T-helper 1 cell (primary cell): ENCODE measurements at regions not wholly inside any gene's neighbourhood (a gene's known extent, or its start where the extent isn't known, plus 50 kb on each side); places are given as distances from the start of the nearest gene placed in this dataset.
"Not testable (repeated sequence)": the region's sequence is repeated elsewhere in the genome, so short reads cannot be mapped to it uniquely, and the experiment has no call there.

Experiments
- DNase-seq, 5 donors: peaks; one replicate each; pipeline ENCODE4 v3.0.0-alpha.2; 2012 to 2020

DNA sequence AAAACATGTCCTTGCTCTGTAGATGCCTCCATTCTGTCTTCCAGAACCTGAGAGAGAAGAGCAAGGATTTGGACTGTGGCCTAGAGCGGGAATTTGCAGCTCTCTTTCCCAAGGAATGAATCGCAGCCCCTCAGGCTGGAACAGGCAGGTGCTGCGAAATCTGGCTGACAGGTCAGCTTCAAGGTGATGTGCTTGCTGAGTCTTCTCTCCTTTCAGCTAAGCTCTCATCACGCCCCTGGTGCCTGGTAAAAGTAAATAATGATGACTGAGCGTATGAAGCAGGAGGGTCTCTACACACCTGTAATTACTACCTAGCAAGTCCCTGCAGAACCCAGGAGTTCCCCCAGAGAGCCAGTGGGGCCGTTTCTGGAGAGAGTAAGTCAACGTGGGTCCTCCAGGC is 204.3 kb upstream of the IRF2BP2 start:
- not testable (repeated sequence) for DNase-seq

DNA sequence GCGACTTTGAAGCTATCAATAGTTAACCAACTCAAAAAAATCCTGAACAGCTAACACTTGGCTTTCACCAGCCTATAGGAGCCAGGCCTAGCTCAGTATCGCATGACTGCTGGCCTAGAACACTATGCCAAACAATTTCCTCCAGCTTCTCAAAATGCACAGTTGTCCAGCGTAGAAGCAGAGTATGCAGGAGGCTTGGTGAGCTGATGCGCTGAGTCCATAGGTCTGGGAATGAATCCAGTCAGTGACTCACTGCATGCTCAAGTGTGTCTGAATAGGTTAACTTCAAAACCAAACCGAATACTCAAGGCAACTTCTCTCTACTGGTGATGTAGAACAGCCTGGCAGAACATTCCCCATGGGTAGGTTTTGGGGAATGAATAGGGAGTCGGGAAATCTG is 201.8 kb upstream of the IRF2BP2 start:
- not testable (repeated sequence) for DNase-seq

DNA sequence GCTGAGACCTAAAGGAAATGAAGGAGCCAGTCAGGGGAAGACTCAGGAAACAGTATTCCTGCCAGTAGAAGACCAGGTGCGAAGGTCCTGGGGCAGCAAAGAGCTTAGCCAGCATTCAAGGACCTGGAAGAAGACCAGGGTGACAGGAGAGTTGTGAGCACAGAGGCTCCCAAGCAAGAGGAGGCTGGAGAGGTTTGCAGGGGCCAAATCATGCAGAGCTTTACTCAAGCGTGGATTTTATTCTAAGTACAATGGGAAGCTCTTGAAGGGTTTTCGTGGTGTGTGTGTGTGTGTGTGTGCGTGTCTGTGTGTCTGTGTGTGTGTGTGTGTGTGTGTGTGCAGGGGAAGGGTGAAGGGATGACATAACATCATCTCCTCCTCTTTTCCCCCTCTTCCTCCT is 200.7 kb upstream of the IRF2BP2 start:
- DNase-seq, result not testable (repeated sequence)

DNA sequence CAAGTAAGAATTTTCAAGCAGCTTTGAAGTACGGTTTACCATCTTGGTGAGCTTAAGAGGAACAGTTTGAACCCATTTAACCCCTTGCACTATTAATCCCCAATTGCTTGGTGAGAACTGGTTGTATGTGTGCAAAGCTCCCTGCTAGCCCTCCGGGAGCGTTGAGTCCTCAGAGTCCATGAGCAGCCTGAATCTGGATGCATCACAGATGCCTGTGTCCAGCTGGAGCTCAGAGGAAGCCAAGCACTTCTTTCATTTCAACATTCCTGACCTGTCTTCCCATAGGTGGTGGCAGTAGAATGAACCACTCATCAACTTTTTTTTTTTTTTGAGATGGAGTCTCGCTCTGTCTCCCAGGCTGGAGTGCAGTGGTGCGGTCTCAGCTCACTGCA is 199.9 kb upstream of the IRF2BP2 start:
- not testable (repeated sequence) for DNase-seq

DNA sequence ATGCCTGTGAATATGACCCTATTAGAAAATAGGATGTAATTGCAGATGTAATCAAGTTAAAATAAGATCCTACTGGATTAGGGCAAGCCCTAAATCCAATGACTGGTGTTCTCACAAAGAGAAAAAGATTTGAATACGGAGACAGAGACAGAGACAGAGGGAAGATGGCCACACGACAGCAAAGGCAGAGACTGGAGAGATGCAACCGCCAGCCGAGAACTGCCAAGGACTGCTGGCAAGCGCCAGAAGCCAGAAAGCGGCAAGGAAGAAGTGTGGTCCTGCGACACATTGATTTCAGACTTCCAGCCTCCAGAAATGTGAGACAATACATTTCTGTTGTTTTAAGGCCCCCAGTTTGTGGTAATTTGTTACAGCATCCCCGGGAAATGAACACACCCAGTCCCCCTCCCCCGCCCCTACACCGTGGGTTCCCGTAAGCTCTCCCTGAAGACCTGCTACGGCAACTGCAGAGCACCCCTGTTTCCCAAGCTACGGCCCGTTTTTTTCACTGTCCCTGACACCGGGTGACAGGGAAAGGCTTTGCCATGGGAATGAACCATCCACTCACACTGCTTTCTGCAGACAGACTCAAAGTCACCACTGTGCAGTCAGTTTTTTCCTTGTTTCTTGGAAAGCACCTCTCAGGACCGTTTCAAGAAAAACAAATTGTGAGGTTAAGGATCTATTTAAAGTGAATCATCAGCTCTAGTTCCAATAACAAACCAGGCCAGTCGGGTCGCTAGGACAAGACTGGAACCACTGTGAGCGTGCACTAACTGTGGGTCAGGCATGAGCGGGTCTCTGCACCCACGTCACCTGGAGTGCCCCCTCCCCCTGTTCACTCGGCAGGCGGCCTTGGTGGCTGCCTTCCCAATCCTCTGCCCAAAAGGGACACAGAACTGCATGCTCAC is 199.2 kb upstream of the IRF2BP2 start:
- not testable (repeated sequence) for DNase-seq

DNA sequence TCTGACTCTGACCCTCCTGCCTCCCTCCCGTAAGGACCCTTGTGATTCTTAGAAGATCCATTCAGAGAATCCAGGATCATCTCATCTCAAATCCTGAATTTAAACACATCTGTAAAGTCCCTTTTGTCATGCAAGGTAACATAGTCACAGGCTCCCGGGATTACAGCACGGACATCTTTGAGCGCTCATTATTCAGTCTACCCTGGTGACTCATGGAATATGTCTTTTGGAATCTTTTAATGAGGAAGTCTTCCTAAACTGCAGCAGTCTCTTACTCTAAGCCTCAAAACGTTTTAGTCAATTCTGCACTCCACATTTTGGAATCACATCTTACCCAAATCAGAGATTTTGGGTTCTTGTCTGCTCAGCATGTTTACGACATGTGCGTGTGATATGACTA is 198.5 kb upstream of the IRF2BP2 start:
- not testable (repeated sequence) for DNase-seq

DNA sequence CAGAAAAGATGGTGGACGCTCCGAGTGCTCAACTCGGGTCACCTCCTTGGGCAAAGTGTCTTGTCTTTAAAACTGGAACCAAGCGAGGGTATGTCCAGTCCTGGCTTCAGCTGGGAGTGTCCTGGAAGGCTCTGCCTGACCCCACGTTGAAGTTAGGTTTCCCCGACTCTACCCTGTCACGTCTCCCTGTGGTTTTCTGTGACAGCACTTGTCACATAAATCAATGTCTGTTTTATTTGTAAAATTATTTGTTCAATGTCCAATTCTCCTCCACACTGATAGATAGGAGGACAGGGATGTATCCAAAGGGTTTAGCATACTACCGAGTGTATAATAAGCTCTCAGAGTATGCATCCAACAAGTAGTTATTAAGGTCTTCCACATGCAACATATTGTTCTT is 197.7 kb upstream of the IRF2BP2 start:
- DNase-seq, result not testable (repeated sequence)

DNA sequence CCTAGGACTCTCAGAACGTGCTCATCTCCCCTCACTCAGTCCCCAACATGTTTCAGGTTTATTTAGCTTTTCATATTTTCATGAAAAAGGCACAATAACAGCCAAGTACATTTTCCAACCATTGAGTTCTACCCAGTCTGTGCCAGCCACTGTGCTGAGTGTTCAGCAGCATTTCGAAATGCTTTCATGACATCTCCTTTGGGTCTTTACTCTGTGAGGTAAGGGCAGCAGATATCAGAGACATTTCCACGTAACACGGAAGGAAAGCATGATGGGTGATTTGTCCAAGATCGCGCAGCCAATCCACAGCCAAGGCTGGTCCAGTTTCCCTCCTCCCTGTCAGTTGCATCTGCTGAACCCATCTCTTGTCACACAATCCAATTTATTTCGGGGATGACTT is 192.6 kb upstream of the IRF2BP2 start:
- DNase-seq, result not testable (repeated sequence)

DNA sequence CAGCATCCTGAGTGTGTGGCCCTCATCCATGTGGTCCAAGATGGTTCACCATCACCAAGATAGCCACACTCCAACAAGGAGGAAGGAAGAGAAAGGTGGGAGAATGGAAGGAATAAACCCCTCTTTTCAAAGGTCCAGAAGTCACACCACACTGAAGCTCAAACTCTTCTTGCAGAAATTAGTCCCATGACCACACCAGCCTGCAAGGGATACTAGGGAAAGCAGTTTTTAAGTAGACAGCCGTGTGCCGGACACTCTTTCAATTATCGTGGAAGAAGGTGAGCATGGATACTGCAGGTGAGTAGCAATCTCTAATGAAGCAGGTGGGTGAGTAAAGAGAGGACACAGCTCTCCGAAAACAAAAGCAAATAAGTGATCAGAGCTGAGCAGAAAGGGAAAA is 191.7 kb upstream of the IRF2BP2 start:
- DNase-seq, result not testable (repeated sequence)

DNA sequence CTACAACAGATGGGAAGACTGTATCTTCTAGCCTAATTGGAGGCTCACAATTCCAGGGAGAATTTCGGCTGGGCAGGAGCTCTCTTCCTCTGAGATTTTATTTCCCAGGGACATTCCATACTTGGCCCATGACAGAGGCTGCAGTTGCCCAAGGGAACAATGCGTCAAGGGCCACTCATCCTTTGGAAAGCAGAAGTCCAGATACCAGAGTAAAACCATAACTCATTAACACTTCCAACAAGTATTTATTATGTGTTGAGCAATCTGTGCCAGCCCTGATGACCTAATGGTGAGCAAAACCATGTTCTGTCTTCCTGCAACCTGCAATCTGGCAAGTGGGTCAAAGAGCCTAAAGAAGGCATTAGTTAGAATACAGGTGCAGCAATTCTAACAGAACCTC is 191.2 kb upstream of the IRF2BP2 start:
- not testable (repeated sequence) for DNase-seq

DNA sequence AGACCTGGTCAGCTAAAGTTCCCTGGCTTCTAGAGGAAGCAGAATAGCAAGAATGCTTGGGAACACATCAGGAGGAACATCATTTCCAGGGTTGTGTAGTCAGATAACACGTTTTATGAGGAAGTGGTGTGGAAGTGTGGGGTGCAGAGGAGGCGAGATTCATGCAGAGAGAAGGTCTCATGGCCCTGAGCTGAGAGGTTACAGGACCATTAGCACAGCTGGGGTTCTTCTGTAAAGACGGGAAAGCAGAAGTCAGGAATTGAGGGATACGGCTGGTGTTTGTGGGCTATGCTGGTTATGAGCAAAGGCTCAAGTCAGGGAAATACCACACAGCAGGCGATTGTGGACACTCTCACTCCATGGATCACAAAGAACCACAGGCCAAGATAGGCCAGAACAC is 190.6 kb upstream of the IRF2BP2 start:
- not testable (repeated sequence) for DNase-seq

DNA sequence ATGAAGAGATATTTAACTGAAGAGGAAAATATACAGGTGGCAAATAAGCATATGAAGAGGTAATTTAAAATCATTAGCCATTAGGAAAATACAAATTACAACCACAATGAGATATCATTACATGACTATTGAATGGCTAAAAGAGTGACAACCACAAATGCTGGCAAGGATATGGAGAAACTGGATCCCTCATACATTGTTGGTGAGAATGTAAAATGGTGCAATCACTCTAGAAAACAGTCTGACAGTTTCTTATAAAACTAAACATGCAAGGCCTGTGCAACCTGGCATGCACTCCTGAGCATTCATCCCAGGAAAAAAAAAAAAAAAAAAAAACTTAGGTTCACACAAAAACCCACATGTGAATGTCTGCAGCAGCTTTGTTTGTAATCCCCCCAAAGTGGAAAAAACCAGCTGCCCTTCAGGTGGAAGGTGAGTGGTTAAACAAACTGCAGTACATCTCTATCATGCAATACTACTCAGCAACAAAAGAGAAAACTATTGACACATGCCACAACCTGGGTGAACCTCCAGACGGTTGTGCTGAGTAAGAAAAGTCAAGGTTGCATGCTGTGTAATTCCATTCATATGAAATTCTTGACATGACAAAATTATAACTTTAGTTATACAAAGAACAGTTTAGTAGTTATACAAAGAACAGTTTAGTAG is 189.2 kb upstream of the IRF2BP2 start:
- DNase-seq, result not testable (repeated sequence)

DNA sequence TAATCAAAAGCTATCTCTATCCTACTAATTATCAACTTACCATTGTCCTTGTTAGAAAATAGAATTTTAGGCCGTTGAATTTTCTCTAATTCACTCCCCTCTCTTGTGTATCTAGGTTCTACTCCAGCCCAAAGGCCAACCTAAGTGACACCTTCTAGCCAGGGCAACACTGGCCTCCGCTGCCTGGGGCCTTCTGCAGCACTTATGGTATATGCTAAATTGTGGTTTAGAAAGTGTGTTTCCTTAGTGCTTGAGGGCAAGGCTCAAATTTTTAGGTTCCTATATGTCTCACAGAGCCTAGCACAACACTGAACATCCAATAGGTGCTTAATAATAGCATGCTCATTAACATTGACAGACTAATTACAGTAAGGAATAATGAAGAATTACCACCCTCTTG is 187.2 kb upstream of the IRF2BP2 start:
- DNase-seq, result not testable (repeated sequence)

DNA sequence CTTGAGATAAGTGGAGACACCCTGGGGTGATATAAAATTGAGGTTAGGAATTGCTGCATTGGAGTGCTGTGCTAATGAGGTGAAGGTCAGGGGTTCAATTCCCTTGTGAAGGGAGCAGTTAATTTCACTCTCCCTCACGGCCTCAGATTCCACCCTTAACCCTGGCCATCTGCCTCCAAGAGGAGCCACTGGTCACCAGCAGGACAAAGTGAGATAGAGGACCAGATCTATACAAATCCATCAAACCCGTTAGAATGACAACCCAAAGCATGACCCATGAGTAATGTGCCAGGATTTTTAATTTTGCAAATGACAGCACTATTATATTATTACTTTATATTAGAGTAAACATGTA is 186.4 kb upstream of the IRF2BP2 start:
- DNase-seq, result not testable (repeated sequence)

DNA sequence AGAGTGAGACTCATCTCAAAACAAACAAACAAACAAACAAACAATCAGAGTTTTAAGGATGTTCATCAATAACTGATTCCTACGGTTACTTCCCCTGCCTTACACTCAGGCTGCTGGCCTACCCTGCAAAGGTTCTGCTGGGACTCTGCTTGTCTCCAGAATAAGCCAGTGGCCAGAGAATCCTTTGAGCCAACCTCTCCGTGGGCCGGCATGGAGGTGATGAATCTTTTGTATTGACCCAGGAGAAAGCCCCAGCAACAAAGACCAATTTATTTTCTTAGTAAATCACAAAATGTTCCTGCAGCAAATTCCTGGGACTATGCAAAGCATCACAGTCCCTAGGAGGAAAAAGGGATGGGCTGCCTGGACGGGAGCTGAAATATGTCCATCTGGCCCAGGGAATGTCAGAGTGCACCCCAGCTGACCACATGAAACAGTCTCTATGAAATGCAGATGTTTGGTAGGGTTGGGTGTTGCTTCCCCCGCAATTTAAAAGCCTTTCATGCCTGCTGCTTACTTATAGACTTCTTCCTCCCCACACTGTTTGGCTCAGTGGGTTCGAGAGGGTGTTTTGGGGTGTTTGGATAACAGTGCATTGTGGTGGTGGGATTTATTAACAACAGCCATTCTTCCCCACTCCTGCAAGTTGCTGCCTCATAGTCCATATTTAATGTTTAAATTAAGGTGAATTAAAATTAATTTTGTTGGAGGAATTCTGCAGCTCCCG is 185.9 kb upstream of the IRF2BP2 start:
- not testable (repeated sequence) for DNase-seq

DNA sequence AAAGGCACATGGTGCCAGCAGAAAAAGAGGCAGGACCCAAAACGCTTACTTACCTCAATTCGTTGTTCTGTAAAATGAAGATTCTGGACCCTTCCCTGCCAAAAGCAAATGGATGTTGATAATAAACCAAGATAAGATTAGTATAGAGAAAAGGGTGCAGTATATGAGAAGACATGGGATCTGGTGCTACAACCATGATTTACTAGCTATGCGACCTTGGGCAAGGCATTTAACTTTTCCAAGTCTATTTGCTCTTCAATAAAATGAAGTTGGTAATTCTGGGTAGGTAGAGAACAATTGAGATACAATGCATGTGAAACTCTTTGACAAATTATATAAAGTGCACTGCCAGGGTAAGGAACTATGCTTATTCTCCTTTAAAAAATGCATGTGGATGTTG is 185.0 kb upstream of the IRF2BP2 start:
- DNase-seq, result not testable (repeated sequence)

DNA sequence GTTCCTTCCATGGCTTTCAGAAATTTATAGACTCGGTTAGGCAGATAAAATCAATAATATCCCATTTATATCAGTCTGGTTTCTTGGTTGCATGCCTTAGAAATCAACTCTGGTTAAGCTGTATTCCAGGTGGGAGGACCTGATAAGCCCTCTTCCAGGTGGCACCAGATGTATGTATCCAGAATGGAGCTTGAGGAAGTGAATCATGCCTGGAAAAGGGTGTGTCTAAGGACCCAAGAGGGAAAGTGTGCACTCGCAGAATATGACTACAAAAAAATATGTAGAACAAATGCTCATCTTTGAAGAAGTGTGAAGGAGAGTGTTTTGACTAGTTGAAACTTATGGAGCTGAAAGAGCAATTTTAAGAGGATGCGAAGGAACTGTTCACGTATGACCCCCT is 184.5 kb upstream of the IRF2BP2 start:
- DNase-seq, result not testable (repeated sequence)

DNA sequence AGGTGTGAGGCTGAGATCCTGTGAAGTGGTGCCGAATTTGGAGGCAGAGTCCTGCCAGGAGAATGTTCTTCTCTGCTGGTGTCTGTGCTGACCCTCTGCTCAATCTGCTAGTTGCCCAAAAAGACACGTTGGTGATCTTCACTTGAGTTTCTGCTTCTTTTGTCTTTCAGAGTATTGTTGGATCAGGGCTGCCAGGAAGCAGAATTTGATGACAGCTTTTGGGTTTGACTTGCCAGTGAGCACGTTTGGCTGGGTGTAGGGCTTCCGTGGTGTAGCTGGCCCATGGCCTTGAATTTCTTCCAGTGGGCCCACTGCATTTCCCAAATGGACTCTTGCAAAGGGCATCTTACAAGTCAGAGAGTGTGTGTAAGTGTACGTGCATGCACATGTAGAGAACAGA is 183.9 kb upstream of the IRF2BP2 start:
- not testable (repeated sequence) for DNase-seq

DNA sequence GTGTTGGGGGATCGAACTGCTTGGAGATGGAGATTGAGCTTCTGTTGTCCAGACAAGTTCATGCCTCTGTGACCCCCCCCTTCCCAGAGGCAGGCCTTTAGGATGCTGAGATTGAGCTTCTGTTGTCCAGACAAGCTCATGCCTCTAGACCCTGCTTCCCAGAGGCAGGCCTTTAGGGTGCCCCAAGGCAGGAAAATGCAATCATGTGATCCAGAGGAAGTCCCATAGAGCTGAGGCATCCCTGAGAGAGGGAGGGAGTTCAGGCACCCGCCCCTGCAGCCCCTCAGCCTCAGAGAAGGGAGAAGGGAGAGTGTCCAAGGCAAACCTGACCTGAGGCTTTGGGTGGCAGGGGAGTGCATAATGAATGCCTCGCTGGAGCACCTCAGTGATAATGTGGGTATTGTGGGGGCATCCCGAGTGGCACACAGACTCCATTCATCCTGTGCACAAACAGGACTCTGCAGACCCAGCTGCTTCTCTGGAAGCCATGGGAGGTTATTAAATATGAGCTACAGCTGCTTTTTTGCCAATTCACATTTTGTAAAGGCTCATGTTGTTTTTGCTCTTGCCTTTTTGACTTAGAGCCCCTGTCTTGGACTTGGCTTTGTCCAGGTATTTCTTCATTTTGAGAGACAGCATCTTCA is 182.4 kb upstream of the IRF2BP2 start:
- not testable (repeated sequence) for DNase-seq

DNA sequence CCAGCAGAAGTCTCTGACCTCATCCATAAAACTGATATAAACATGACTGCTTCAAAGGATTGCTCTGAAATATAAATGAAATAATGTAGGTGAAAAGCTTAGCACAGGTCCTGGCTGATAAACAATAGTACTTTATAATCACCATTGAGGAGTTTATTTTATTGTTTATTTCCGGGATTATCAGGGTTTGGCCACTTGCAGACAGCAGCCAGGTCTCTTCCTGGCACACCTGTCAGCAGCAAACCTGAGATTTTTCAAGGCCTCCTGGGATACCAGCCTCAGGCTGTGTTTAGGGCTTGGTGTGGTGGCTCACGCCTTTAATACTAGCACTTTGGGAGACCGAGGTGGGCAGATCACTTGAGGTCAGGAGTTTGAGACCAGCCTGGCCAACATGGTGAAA is 181.6 kb upstream of the IRF2BP2 start:
- DNase-seq, result not testable (repeated sequence)

DNA sequence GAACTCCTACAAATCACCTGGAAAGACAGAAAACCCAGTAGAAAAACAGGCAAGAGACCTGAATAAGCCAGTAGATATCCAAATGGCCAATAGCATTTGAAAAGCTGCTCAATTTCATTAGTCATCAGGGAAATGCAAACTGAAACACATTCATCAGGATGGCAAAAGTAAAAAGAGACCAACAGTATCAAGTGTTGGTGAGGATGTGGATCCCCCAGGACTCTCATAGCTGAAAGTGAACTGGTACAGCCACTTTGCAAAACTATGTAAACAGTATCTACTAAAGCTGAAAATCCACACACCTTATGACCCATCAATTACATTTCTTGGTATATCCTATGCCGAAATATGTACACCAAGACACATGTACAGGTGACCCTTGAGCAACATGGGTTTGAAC is 180.4 kb upstream of the IRF2BP2 start:
- DNase-seq, result not testable (repeated sequence)

DNA sequence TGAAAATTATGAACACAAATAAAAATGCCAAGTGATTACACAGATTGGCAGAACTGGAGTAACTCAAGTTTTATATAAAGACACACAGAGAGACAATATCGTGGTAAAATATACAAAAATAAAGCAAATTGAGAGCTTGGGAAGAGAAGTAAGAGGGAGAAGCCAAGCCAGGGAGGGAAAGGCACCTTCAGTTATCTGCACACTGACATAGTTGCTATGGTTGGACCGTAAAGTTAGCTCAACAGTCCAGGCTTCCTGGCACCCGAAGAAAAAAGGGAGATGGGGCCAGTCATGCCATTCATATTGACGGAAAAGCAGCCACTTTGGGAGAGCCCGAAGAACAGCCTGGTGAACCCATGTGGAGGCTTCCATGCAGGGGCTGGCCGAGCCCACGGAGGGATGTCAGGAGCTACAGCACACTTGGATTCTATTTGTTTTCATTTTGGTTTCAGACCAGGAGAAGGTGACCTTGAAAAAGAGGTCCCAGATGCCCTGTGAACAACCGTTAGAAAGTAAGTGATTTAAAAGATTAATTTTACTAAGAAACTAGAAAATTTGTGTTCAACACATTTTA is 177.1 kb upstream of the IRF2BP2 start:
- not testable (repeated sequence) for DNase-seq
